GM20000 (cell line): ENCODE measurements at regions not wholly inside any gene's neighbourhood (a gene's known extent, or its start where the extent isn't known, plus 50 kb on each side); places are given as distances from the start of the nearest gene placed in this dataset.
"Not testable (repeated sequence)": the region's sequence is repeated elsewhere in the genome, so short reads cannot be mapped to it uniquely, and the experiment has no call there.

Source experiments
- DNase-seq: peaks from one replicate; pipeline ENCODE4 v3.0.0; 2012; ENCODE audit warnings: low spot score
- CTCF ChIP-seq: IDR thresholded peaks from 2 replicates; pipeline ENCODE4 v1.5.1; 2012; ENCODE audit warnings: mild to moderate bottlenecking, control low read depth; ENCODE audit errors: extremely low read depth, missing control alignments

- DNase-seq = no peak
- TF ChIP-seq CTCF = no peak
Measured at GRCh38 chr2:144796164-144796563, 276.2 kb upstream of the ZEB2 start.

- no peak for TF ChIP-seq CTCF
- DNase-seq = no peak
Measured at GRCh38 chr2:144785253-144785652, 265.3 kb upstream of the ZEB2 start.

- TF ChIP-seq CTCF = no peak
- DNase-seq = no peak
Measured at GRCh38 chr2:144780983-144781382, 261.1 kb upstream of the ZEB2 start.

GRCh38 chr2:144776766-144777165 lies 256.8 kb upstream of the ZEB2 start:
- no peak for TF ChIP-seq CTCF
- DNase-seq = no peak

GRCh38 chr2:144774809-144775208 lies 254.9 kb upstream of the ZEB2 start:
- DNase-seq = no peak
- TF ChIP-seq CTCF = no peak

- TF ChIP-seq CTCF = no peak
- no peak for DNase-seq
Measured at GRCh38 chr2:144771348-144771747, 251.4 kb upstream of the ZEB2 start.

- no peak for TF ChIP-seq CTCF
- no peak for DNase-seq
Measured at GRCh38 chr2:144770616-144771230, 250.8 kb upstream of the ZEB2 start.

GRCh38 chr2:144760939-144761338 lies 241.0 kb upstream of the ZEB2 start:
- not testable (repeated sequence) for DNase-seq
